B cell (primary cell): ENCODE measurements at regions not wholly inside any gene's neighbourhood (a gene's known extent, or its start where the extent isn't known, plus 50 kb on each side); places are given as distances from the start of the nearest gene placed in this dataset.

Source experiments
- ATAC-seq: fragments of 200-7000 bp; cut with Tn5 transposase; one replicate; pipeline ENCODE4 v1.10.0; 2021; ENCODE audit warnings: low read depth, mild to moderate bottlenecking, moderate number of reproducible peaks, moderate library complexity
- CTCF ChIA-PET: fragments of 350-600 bp; sonication (Branson Sonifier 250); formaldehyde crosslinking; loops from one replicate; lab custom pipeline; 2021; ENCODE audit warnings: antibody characterized with exemption, inconsistent platforms; lab: Charles Lee
- POLR2A ChIA-PET: fragments of 350-600 bp; sonication (Branson Sonifier 250); formaldehyde crosslinking; loops from one replicate; lab custom pipeline; 2021; ENCODE audit warnings: antibody characterized with exemption; lab: Charles Lee
- DNase-seq: peaks from one replicate; pipeline ENCODE4 v3.0.0; 2013
- H2AFZ ChIP-seq: 2 replicates; pipeline ENCODE4 v1.6.1; 2012; ENCODE audit warnings: mild to moderate bottlenecking, low read depth, low read length; ENCODE audit not compliant: insufficient read depth, poor library complexity, severe bottlenecking
- H3K27ac ChIP-seq, 2 donors: 1 replicate in 1 of 2; 2 replicates in 1 of 2; pipeline ENCODE4 v1.5.1; 2012 to 2013; ENCODE audit warnings: low read length in 2 of 2, mild to moderate bottlenecking in 2 of 2, moderate library complexity in 1 of 2
- H3K27me3 ChIP-seq, 4 experiments: fragments of 200-600 bp in 1 of 4; sonication (generic) in 1 of 4; replicated peaks in 1 of 4; 1 replicate in 2 of 4; 2 replicates in 2 of 4; pipeline versions ENCODE4 v1.6.1 to v1.7.0; 2013 to 2016; ENCODE audit warnings: low read length in 3 of 4, mild to moderate bottlenecking in 2 of 4, mixed read lengths in 1 of 4, moderate library complexity in 1 of 4; ENCODE audit not compliant: insufficient read depth in 4 of 4, control insufficient read depth in 3 of 4; ENCODE audit errors: control extremely low read depth in 1 of 4
- H3K36me3 ChIP-seq, 2 experiments: replicated peaks in 1 of 2; 1 replicate in 1 of 2; 2 replicates in 1 of 2; pipeline versions ENCODE4 v1.6.1 to v1.7.1; 2013; ENCODE audit warnings: low read length in 1 of 2; ENCODE audit not compliant: insufficient read depth in 2 of 2, control insufficient read depth in 1 of 2; ENCODE audit errors: control extremely low read depth in 1 of 2, extremely low read depth in 1 of 2
- H3K4me1 ChIP-seq, 2 donors: fragments of 200-600 bp in 1 of 2; sonication (generic) in 1 of 2; 1 replicate in 1 of 2; 2 replicates in 1 of 2; pipeline versions ENCODE4 v1.5.1 to v1.6.1; 2013 to 2017; ENCODE audit warnings: low read length in 2 of 2; ENCODE audit not compliant: control insufficient read depth in 2 of 2, insufficient read depth in 2 of 2
- H3K4me2 ChIP-seq: replicated peaks from 2 replicates; pipeline ENCODE3; 2012; ENCODE audit warnings: mild to moderate bottlenecking, low read depth, low read length; ENCODE audit not compliant: poor library complexity, severe bottlenecking
- H3K4me3 ChIP-seq, 5 experiments: fragments of 200-600 bp in 1 of 5; sonication (generic) in 1 of 5; 1 replicate in 3 of 5; 2 replicates in 2 of 5; pipeline versions ENCODE4 v1.5.1 to v1.7.0; 2011 to 2016; ENCODE audit warnings: low read length in 4 of 5, mild to moderate bottlenecking in 4 of 5, low read depth in 2 of 5, control low read depth in 1 of 5, moderate library complexity in 1 of 5; ENCODE audit not compliant: insufficient read depth in 1 of 5; ENCODE audit errors: control extremely low read depth in 1 of 5, extremely low read depth in 1 of 5
- H3K79me2 ChIP-seq: fragments of 200-600 bp; sonication (generic); one replicate; pipeline ENCODE4 v1.6.0; 2016; ENCODE audit warnings: low read length; ENCODE audit not compliant: control insufficient read depth, insufficient read depth
- H3K9ac ChIP-seq: fragments of 200-600 bp; sonication (generic); 2 replicates; pipeline ENCODE4 v1.6.1; 2017; ENCODE audit warnings: mild to moderate bottlenecking, low read length, moderate library complexity
- H3K9me3 ChIP-seq, 3 donors: one replicate each; pipeline versions ENCODE4 v1.6.1 to v1.7.1; 2013; ENCODE audit warnings: low read length in 2 of 3; ENCODE audit not compliant: control insufficient read depth in 2 of 3, insufficient read depth in 1 of 3; ENCODE audit errors: control extremely low read depth in 1 of 3
- H4K20me1 ChIP-seq: 2 replicates; pipeline ENCODE4 v1.6.0; 2012; ENCODE audit warnings: mild to moderate bottlenecking, low read length; ENCODE audit not compliant: insufficient read depth, control insufficient read depth, poor library complexity, severe bottlenecking
- H3K27ac Mint-ChIP-seq: one replicate; pipeline ENCODE4 v1.8.0; 2021; ENCODE audit warnings: mixed read lengths
- H3K27me3 Mint-ChIP-seq: one replicate; pipeline ENCODE4 v1.8.0; 2021; ENCODE audit warnings: mixed read lengths
- H3K4me1 Mint-ChIP-seq: one replicate; pipeline ENCODE4 v1.8.0; 2021; ENCODE audit warnings: mixed read lengths
- H3K4me3 Mint-ChIP-seq: one replicate; pipeline ENCODE4 v1.8.0; 2021; ENCODE audit warnings: mixed read lengths
- H3K9me3 Mint-ChIP-seq: one replicate; pipeline ENCODE4 v1.8.0; 2022; ENCODE audit warnings: mixed read lengths; ENCODE audit not compliant: insufficient read depth
- CTCF ChIP-seq: fragments of 200-600 bp; IDR thresholded peaks from one replicate; pipeline ENCODE4 v1.8.0; 2022; ENCODE audit warnings: antibody characterized with exemption, mild to moderate bottlenecking
- EZH2 ChIP-seq: IDR thresholded peaks from 2 replicates; pipeline ENCODE4 v1.6.1; 2012; ENCODE audit warnings: borderline replicate concordance, low read depth, mild to moderate bottlenecking, moderate library complexity, low read length; ENCODE audit not compliant: insufficient read depth, poor library complexity, severe bottlenecking
- WGBS: methylation state at CpG from one replicate; pipeline ENCODE4 v1.1.5; 2013; ENCODE audit warnings: missing lambda C conversion rate; ENCODE audit not compliant: insufficient coverage; 5-methylcytosine and 5-hydroxymethylcytosine counted together
- intact Hi-C: fragments of 100-400 bp; cut with micrococcal nuclease; formaldehyde crosslinking; loops from one replicate; pipeline ENCODE4 v1.10.0; 2022

GRCh38 chr3:72572489-72573007 is 275.7 kb downstream of the SHQ1 start:
- Mint-ChIP-seq H3K27ac (peak overlapping the region; percentile 10), H3K4me1 (no peaks in the 10 kb centered on the region), H3K27me3 (peaks cover 20% of the 10 kb centered on the region), H3K4me3 (no peak overlapping the region), H3K9me3 (no peaks in the 10 kb centered on the region)
- Histone ChIP-seq H2AFZ (no peak overlapping the region), H3K27ac (no peak overlapping the region), H3K27me3 (peaks cover 0 to 5% (median 0%) of the 10 kb centered on the region in 4 experiments), H3K4me1 (no peaks in the 10 kb centered on the region), H4K20me1 (no peaks in the 10 kb centered on the region), H3K4me2 (no peak overlapping the region), H3K36me3 (no peaks in the 10 kb centered on the region), H3K9me3 (no peaks in the 10 kb centered on the region), H3K4me3 (no peak overlapping the region), H3K79me2 (no peaks in the 10 kb centered on the region), H3K9ac (no peak overlapping the region)
- TF ChIP-seq EZH2 (no peak), CTCF (no peak)
- ATAC-seq (no peak), DNase-seq (no peak)
- POLR2A ChIA-PET = no interaction called here
- CTCF ChIA-PET = no interaction called here
- WGBS = 94% methylated on average over 19 of the region's 19 CpGs
- intact Hi-C loops = no loop called here

- Histone ChIP-seq H3K27me3 (peaks cover 0 to 5% (median 0%) of the 10 kb centered on the region in 4 experiments), H3K4me1 (no peaks in the 10 kb centered on the region), H2AFZ (no peak overlapping the region), H3K4me2 (no peak overlapping the region), H3K9ac (no peak overlapping the region), H3K79me2 (no peaks in the 10 kb centered on the region), H3K9me3 (no peaks in the 10 kb centered on the region), H3K27ac (no peak overlapping the region), H3K36me3 (no peaks in the 10 kb centered on the region), H4K20me1 (no peaks in the 10 kb centered on the region), H3K4me3 (no peak overlapping the region)
- no peak for DNase-seq
- Mint-ChIP-seq H3K27me3 (peaks cover 17% of the 10 kb centered on the region), H3K27ac (no peak overlapping the region), H3K4me1 (no peaks in the 10 kb centered on the region), H3K9me3 (no peaks in the 10 kb centered on the region), H3K4me3 (no peak overlapping the region)
- ATAC-seq = no peak
- TF ChIP-seq EZH2 = no peak
- no peak for TF ChIP-seq CTCF
- ChIA-PET POLR2A (no interaction called here), CTCF (no interaction called here)
- intact Hi-C loops = no loop called here
- 92% methylated on average over 11 of the region's 13 CpGs for WGBS
Measured at GRCh38 chr3:72571638-72572114, 276.6 kb downstream of the SHQ1 start.
